GM19328 (cell line): ENCODE measurements at regions not wholly inside any gene's neighbourhood (a gene's known extent, or its start where the extent isn't known, plus 50 kb on each side); places are given as distances from the start of the nearest gene placed in this dataset.
"Not testable (repeated sequence)": the region's sequence is repeated elsewhere in the genome, so short reads cannot be mapped to it uniquely, and the experiment has no call there.

ENCODE experiments used
- ATAC-seq: cut with Tn5 transposase; IDR thresholded peaks from one replicate; pipeline ENCODE4 v1.9.1; 2021; ENCODE audit warnings: mild to moderate bottlenecking, moderate library complexity; ENCODE audit not compliant: unreplicated experiment

DNA sequence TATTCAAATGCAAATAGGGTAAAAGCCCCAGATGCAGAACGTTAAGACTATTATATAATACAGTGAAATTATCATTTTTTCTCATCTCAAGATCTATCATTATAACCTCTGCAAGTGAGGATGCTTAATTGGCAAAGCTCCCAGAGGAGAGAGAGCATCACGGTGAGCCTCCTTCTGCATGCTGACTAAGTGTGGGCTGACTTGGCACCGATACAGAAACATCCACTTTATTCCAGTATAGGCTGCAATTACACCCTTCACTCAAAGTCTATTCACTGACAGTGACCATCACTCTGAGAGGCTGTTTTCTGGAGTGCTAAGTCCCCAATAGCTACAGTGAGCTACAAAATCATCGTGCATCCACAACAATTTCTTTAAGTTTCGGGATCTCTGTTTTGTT lies 171.1 kb upstream of the NBPF9 start:
- not testable (repeated sequence) for ATAC-seq

DNA sequence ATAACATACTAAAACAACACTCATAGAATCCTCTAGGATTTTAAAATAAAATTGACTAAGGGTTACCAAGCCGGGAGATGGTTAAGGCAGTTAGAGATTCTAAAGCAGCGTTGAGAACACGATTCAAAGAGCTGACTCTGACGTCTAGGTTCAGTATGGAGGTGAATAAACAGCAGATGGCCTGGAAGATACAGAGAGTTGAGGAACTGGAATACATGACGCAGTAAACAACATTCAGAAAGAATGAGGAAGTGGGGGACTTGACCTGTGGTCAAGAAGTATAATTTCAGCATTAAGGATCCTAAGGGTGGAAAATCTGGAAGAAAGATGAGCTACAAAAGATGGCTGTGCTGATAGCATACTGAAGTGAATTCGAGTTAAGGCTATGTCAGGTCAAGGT lies 172.5 kb upstream of the NBPF9 start:
- not testable (repeated sequence) for ATAC-seq

- not testable (repeated sequence) for ATAC-seq
Observed at GRCh38 chr1:149276496-149276895, 173.1 kb upstream of the NBPF9 start.

GRCh38 chr1:149278156-149278555 lies 174.8 kb upstream of the NBPF9 start:
- not testable (repeated sequence) for ATAC-seq

GRCh38 chr1:149279015-149279414 lies 175.7 kb upstream of the NBPF9 start:
- ATAC-seq: not testable (repeated sequence)

- ATAC-seq: not testable (repeated sequence)
Observed at GRCh38 chr1:149279512-149279911, 176.2 kb upstream of the NBPF9 start.

- not testable (repeated sequence) for ATAC-seq
Observed at GRCh38 chr1:149284773-149285172, 181.4 kb upstream of the NBPF9 start.

- ATAC-seq: not testable (repeated sequence)
Observed at GRCh38 chr1:149285205-149285604, 181.9 kb upstream of the NBPF9 start.

DNA sequence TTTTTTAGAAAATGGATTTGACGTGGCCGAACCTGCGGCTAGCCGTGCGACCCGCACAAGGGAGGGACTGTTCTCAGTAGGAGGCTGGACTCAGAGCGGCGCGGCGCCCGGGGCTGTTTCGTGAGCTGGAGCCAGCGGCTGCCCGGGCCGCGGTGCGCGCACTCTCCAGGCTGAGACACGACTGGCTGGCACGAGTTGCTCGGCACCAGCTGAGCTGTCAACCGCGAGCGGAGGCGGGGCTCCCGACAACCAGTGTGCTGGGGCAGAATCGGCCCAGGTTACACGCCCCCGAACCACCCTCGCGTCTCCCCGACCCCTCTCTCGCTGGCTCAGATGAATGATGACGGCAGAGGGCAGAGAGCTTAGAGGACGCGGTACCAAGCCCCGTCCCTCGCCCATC lies 182.3 kb upstream of the NBPF9 start:
- ATAC-seq: not testable (repeated sequence)

DNA sequence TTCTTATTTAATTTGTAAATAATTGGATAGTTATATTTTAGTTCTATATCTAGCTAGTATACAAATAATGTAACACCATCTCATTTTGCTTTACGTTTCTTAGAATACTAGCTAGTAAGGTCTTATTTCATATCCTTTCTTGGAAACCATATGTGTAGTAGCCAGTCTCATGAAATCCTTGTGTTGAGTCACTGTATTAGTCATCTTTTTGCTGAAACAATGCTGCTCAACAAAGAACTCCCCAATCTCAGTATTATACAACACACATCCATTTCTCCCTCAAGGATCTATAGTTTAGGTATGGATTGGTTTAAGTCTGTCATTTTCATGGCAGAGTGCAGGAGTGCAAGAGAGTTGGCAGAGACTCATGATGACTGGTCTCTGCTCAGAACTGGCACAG lies 185.2 kb upstream of the NBPF9 start:
- ATAC-seq: not testable (repeated sequence)

GRCh38 chr1:149300478-149301218 lies 174.2 kb upstream of the NBPF19 start:
- ATAC-seq: not testable (repeated sequence)

GRCh38 chr1:149301282-149301681 lies 173.6 kb upstream of the NBPF19 start:
- ATAC-seq: not testable (repeated sequence)

GRCh38 chr1:149304796-149305195 lies 170.0 kb upstream of the NBPF19 start:
- ATAC-seq: not testable (repeated sequence)

DNA sequence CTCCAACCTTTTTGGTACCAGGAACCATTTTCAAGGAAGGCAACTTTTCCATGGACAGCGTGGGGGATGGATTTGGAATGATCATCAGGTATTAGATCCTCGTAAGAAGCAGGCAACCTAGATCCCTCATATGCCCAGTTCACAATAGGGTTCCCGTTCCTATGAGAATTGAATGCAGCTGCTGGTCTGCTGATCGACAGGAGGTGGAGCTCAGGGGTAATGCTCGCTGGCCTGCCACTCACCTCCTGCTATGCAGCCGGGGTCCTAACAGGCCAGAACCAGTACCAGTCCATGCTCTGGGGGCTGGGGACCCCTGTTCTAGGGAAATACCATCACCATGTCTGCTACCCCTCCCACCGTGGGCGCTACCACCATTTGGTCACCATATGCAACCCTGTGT lies 167.2 kb upstream of the NBPF19 start:
- not testable (repeated sequence) for ATAC-seq

- not testable (repeated sequence) for ATAC-seq
Observed at GRCh38 chr1:149314921-149315320, 159.9 kb upstream of the NBPF19 start.

DNA sequence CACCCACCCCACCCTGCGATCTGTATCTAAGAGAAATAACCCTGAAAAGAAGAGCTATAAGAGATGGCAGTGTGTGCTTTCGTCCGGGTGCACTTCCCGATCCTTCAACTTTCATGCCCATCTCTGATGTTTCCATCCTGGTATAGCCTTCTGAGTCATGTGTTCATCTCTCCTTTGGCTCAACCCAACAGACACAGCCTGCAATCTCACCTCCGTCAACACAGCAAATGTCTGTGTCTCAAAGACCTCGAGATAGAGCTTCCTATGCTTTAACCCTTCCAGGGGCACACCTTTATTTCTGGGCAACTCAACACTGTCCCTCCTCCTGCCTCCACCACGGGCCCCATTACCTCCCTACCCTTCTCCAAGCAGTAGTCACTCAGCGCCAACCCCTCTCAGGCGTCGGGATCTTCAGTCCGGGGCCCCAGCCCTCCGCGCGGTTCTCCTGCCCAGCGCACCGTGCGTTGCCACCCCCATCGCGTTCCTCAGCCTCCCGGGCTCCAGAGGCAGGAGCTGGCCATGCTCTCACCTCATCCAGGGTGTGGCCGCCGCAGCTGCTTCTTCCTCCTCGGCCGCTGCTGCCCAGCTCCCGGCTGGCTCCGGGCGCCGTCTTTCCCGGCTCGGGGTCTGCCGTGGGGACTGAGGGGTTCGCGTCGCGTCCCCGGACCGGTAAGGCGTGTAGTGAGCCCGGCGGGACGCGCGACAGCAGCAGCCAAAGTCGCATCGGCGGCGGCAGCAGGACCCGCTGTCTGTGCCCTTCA lies 153.7 kb upstream of the NBPF19 start:
- ATAC-seq: not testable (repeated sequence)

GRCh38 chr1:149321732-149322016 lies 153.2 kb upstream of the NBPF19 start:
- ATAC-seq: not testable (repeated sequence)

DNA sequence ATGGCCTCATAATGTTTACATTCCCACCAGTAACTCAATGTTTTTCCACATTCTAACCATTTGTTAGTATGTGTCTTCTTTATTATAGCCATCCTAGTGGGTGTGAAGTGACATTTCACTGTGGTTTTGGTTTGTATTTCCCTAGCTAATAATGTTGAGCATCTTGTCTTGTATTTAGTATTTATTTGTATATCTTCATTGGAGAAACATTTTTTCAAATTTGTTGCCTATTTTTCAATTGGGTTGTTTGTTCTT lies 144.8 kb upstream of the NBPF19 start:
- ATAC-seq: not testable (repeated sequence)

DNA sequence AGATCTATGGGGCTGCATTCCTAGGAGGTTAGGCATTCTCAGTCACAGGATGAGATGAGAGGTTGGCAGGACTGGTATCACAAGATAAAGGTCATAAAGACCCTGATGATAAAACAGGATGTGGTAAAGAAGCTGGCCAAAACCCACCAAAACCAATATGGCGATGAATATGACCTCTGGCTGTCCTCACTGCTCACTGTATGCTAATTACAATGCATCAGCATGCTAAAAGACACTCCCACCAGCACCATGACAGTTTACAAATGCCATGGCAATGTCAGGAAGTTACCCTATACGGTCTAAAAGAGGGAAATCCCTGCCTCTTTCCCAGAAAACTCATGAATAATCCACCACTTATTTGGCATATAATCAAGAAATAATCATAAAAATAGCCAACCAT lies 138.8 kb upstream of the NBPF19 start:
- ATAC-seq: not testable (repeated sequence)

GRCh38 chr1:149338221-149338691 lies 136.6 kb upstream of the NBPF19 start:
- not testable (repeated sequence) for ATAC-seq

DNA sequence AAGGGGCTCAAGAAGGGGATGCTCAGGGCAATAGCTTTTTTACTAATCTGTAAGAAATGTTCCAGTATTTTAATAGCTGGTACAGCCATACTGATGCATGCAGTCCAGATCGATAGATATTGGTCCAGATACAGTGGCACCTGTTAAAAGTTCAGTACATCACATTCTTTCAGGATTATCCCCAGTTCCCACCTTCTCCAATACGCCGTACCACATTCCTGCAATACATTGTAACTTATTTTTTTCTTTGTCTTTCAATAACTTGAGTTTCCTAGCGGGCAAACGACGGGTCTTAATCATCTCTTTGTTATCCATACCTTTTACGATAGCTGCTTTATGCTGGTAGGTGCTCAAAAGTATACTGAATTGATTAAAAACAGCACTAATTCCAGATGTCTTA lies 136.1 kb upstream of the NBPF19 start:
- ATAC-seq: not testable (repeated sequence)

- not testable (repeated sequence) for ATAC-seq
Observed at GRCh38 chr1:149349448-149349847, 125.4 kb upstream of the NBPF19 start.
